OCI-LY1 (cell line): ENCODE measurements at regions not wholly inside any gene's neighbourhood (a gene's known extent, or its start where the extent isn't known, plus 50 kb on each side); places are given as distances from the start of the nearest gene placed in this dataset.

Experiments
- EZH2 ChIP-seq: fragments of 200-600 bp; sonication (generic), shearing (Covaris generic); IDR thresholded peaks from 2 replicates; pipeline ENCODE4 v1.8.0; 2017; ENCODE audit warnings: borderline replicate concordance, mixed run types, mild to moderate bottlenecking, antibody characterized with exemption, low read length, moderate library complexity, mixed read lengths
- TF ChIP-seq, protein P1 (sequence below): fragments of 200-600 bp; sonication (generic), shearing (Covaris generic); IDR thresholded peaks from 2 replicates; pipeline ENCODE4 v1.5.1; 2017; ENCODE audit warnings: mild to moderate bottlenecking, antibody characterized with exemption, low read length, moderate library complexity, mixed read lengths

DNA sequence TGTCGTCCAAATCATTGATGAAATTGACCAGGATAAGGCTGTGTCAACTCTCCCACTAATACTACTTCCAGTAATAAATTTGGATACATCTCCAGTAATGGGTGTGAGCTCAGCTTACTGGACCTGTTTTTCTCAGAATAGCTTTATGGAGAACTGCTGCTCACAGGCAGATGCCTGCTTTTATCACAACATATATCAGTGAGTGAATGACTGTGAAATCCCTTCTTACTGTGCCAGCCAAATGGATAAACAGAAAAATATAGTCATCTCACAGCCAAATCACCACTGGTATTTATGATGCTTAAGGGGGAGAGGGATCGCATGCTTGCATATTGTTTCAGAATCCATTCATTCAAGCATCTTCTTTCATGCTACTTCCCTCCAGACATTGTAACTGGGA, 148.4 kb upstream of the PAPPA start:
- TF ChIP-seq, protein P1, sequence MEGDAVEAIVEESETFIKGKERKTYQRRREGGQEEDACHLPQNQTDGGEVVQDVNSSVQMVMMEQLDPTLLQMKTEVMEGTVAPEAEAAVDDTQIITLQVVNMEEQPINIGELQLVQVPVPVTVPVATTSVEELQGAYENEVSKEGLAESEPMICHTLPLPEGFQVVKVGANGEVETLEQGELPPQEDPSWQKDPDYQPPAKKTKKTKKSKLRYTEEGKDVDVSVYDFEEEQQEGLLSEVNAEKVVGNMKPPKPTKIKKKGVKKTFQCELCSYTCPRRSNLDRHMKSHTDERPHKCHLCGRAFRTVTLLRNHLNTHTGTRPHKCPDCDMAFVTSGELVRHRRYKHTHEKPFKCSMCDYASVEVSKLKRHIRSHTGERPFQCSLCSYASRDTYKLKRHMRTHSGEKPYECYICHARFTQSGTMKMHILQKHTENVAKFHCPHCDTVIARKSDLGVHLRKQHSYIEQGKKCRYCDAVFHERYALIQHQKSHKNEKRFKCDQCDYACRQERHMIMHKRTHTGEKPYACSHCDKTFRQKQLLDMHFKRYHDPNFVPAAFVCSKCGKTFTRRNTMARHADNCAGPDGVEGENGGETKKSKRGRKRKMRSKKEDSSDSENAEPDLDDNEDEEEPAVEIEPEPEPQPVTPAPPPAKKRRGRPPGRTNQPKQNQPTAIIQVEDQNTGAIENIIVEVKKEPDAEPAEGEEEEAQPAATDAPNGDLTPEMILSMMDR = no peak
- TF ChIP-seq EZH2 = no peak
